Trophoblast cell (in vitro differentiated cells and primary cell): ENCODE measurements at regions not wholly inside any gene's neighbourhood (a gene's known extent, or its start where the extent isn't known, plus 50 kb on each side); places are given as distances from the start of the nearest gene placed in this dataset.
A peak's percentile ranks its signal among the peaks of the same experiment; 100 is the strongest.

Experiments
- DNase-seq, 2 donors: peaks; one replicate each; pipeline ENCODE4 v3.0.0-alpha.2; 2016
- H2AFZ ChIP-seq: 2 replicates; pipeline ENCODE4 v1.6.1; 2013; ENCODE audit warnings: low read length, moderate library complexity, mild to moderate bottlenecking; ENCODE audit not compliant: insufficient read depth, poor library complexity
- H2AK5ac ChIP-seq: 2 replicates; pipeline ENCODE4 v1.6.1; 2013; ENCODE audit warnings: mild to moderate bottlenecking, low read length
- H2BK120ac ChIP-seq: 2 replicates; pipeline ENCODE4 v1.6.1; 2013; ENCODE audit warnings: low read length, mild to moderate bottlenecking, moderate library complexity; ENCODE audit not compliant: insufficient read depth, poor library complexity
- H2BK12ac ChIP-seq: 2 replicates; pipeline ENCODE4 v1.6.1; 2013; ENCODE audit warnings: mild to moderate bottlenecking, low read length, moderate library complexity
- H2BK5ac ChIP-seq: 2 replicates; pipeline ENCODE4 v1.6.1; 2013; ENCODE audit warnings: low read length, low read depth, moderate library complexity, mild to moderate bottlenecking; ENCODE audit not compliant: poor library complexity
- H3K14ac ChIP-seq: 2 replicates; pipeline ENCODE4 v1.6.1; 2013; ENCODE audit warnings: mild to moderate bottlenecking, low read length
- H3K18ac ChIP-seq: 2 replicates; pipeline ENCODE4 v1.6.1; 2013; ENCODE audit warnings: mild to moderate bottlenecking, low read length
- H3K23ac ChIP-seq: 2 replicates; pipeline ENCODE4 v1.6.1; 2013; ENCODE audit warnings: low read length
- H3K27ac ChIP-seq: 2 replicates; pipeline ENCODE4 v1.5.1; 2013; ENCODE audit warnings: low read depth, mild to moderate bottlenecking, inconsistent platforms, low read length, moderate library complexity
- H3K27me3 ChIP-seq: 2 replicates; pipeline ENCODE4 v1.6.1; 2013; ENCODE audit warnings: inconsistent platforms, mild to moderate bottlenecking, low read length, moderate library complexity; ENCODE audit not compliant: insufficient read depth
- H3K36me3 ChIP-seq, 2 experiments: 1 replicate in 1 of 2; 2 replicates in 1 of 2; pipeline ENCODE4 v1.6.1; 2013; ENCODE audit warnings: low read length in 2 of 2, mild to moderate bottlenecking in 2 of 2, moderate library complexity in 1 of 2; ENCODE audit not compliant: insufficient read depth in 2 of 2, control insufficient read depth in 1 of 2
- H3K4ac ChIP-seq: 2 replicates; pipeline ENCODE4 v1.6.1; 2013; ENCODE audit warnings: low read depth, mild to moderate bottlenecking, low read length, moderate library complexity
- H3K4me1 ChIP-seq, 2 experiments: 1 replicate in 1 of 2; 2 replicates in 1 of 2; pipeline ENCODE4 v1.6.1; 2013; ENCODE audit warnings: low read length in 2 of 2, mild to moderate bottlenecking in 2 of 2, moderate library complexity in 1 of 2; ENCODE audit not compliant: insufficient read depth in 2 of 2, control insufficient read depth in 1 of 2
- H3K4me2 ChIP-seq: 2 replicates; pipeline ENCODE4 v1.6.1; 2013; ENCODE audit warnings: inconsistent platforms, mild to moderate bottlenecking, low read length, moderate library complexity
- H3K4me3 ChIP-seq: 2 replicates; pipeline ENCODE4 v1.5.1; 2013; ENCODE audit warnings: mild to moderate bottlenecking, low read depth, low read length, inconsistent platforms
- H3K79me1 ChIP-seq: one replicate; pipeline ENCODE4 v1.6.1; 2013; ENCODE audit warnings: low read length
- H3K79me2 ChIP-seq: 2 replicates; pipeline ENCODE4 v1.6.1; 2013; ENCODE audit warnings: low read length, mild to moderate bottlenecking; ENCODE audit not compliant: control insufficient read depth, insufficient read depth, poor library complexity
- H3K9ac ChIP-seq: 2 replicates; pipeline ENCODE4 v1.6.1; 2013; ENCODE audit warnings: mild to moderate bottlenecking, low read length
- H3K9me3 ChIP-seq: 2 replicates; pipeline ENCODE4 v1.6.1; 2013; ENCODE audit warnings: low read depth, mild to moderate bottlenecking, control low read depth, inconsistent platforms, low read length; ENCODE audit not compliant: insufficient read depth
- H4K12ac ChIP-seq: 2 replicates; pipeline ENCODE4 v1.6.1; 2013; ENCODE audit warnings: low read depth, mild to moderate bottlenecking, low read length, moderate library complexity
- H4K8ac ChIP-seq: 2 replicates; pipeline ENCODE4 v1.6.1; 2013; ENCODE audit warnings: low read depth, mild to moderate bottlenecking, low read length, moderate library complexity
- H4K91ac ChIP-seq: one replicate; pipeline ENCODE4 v1.6.1; 2013; ENCODE audit warnings: low read depth, mild to moderate bottlenecking, low read length, moderate library complexity
- WGBS: extraction: QIAGEN DNeasy Blood & Tissue Kit; methylation state at CpG from one replicate; pipeline ENCODE4 v1.1.7; 2013; ENCODE audit warnings: missing lambda C conversion rate; ENCODE audit not compliant: insufficient read length, insufficient coverage; ENCODE audit errors: extremely low coverage; 5-methylcytosine and 5-hydroxymethylcytosine counted together

GRCh38 chr17:79331492-79331891 is 256.9 kb downstream of the ENGASE start:
- Histone ChIP-seq H4K8ac (no peak overlapping the region), H3K14ac (no peak overlapping the region), H4K12ac (no peak overlapping the region), H3K79me1 (no peaks in the 10 kb centered on the region), H2BK5ac (no peak overlapping the region), H2BK12ac (no peak overlapping the region), H3K18ac (no peak overlapping the region), H3K4me1 (no peaks in the 10 kb centered on the region), H3K4me2 (no peak overlapping the region), H2BK120ac (no peak overlapping the region), H2AK5ac (no peak overlapping the region), H3K4me3 (no peak overlapping the region), H3K79me2 (no peaks in the 10 kb centered on the region), H3K27me3 (no peaks in the 10 kb centered on the region), H3K9me3 (peaks cover 2% of the 10 kb centered on the region), H2AFZ (no peak overlapping the region), H3K23ac (no peak overlapping the region), H3K9ac (no peak overlapping the region), H3K27ac (no peak overlapping the region), H3K36me3 (no peaks in the 10 kb centered on the region), H3K4ac (no peak overlapping the region), H4K91ac (no peak overlapping the region)
- no peak for DNase-seq
- no CpG with 5 or more reads among the region's 11 CpGs for WGBS

GRCh38 chr17:79330696-79331095 is 256.1 kb downstream of the ENGASE start:
- no peak overlapping the region for H3K4me2 ChIP-seq
- no peak overlapping the region for H3K18ac ChIP-seq
- WGBS: no CpG with 5 or more reads among the region's 11 CpGs
- no peak overlapping the region for H2BK5ac ChIP-seq
- no peak overlapping the region for H2AFZ ChIP-seq
- H3K79me1 ChIP-seq: no peaks in the 10 kb centered on the region
- no peak overlapping the region for H3K4me3 ChIP-seq
- no peak overlapping the region for H4K8ac ChIP-seq
- no peak overlapping the region for H3K23ac ChIP-seq
- no peak overlapping the region for H3K27ac ChIP-seq
- no peak for DNase-seq
- no peak overlapping the region for H3K4ac ChIP-seq
- no peaks in the 10 kb centered on the region for H3K4me1 ChIP-seq
- H3K36me3 ChIP-seq: no peaks in the 10 kb centered on the region
- H4K12ac ChIP-seq: no peak overlapping the region
- no peak overlapping the region for H2AK5ac ChIP-seq
- no peak overlapping the region for H3K9ac ChIP-seq
- H2BK12ac ChIP-seq: no peak overlapping the region
- H4K91ac ChIP-seq: no peak overlapping the region
- no peak overlapping the region for H2BK120ac ChIP-seq
- no peak overlapping the region for H3K14ac ChIP-seq
- H3K79me2 ChIP-seq: no peaks in the 10 kb centered on the region
- H3K27me3 ChIP-seq: no peaks in the 10 kb centered on the region
- peaks cover 2% of the 10 kb centered on the region for H3K9me3 ChIP-seq

- H3K9ac ChIP-seq: no peak overlapping the region
- H4K91ac ChIP-seq: no peak overlapping the region
- no peak overlapping the region for H2BK12ac ChIP-seq
- H3K4ac ChIP-seq: no peak overlapping the region
- H3K4me3 ChIP-seq: peak overlapping the region; percentile 23
- H2AK5ac ChIP-seq: no peak overlapping the region
- H2AFZ ChIP-seq: no peak overlapping the region
- H3K4me2 ChIP-seq: no peak overlapping the region
- no peaks in the 10 kb centered on the region for H3K79me2 ChIP-seq
- WGBS: no CpG with 5 or more reads among the region's 8 CpGs
- no peak for DNase-seq
- no peaks in the 10 kb centered on the region for H3K4me1 ChIP-seq
- no peaks in the 10 kb centered on the region for H3K79me1 ChIP-seq
- H4K12ac ChIP-seq: no peak overlapping the region
- peaks cover 2% of the 10 kb centered on the region for H3K9me3 ChIP-seq
- H4K8ac ChIP-seq: no peak overlapping the region
- H3K36me3 ChIP-seq: no peaks in the 10 kb centered on the region
- H3K27ac ChIP-seq: no peak overlapping the region
- no peak overlapping the region for H3K14ac ChIP-seq
- H3K18ac ChIP-seq: no peak overlapping the region
- no peaks in the 10 kb centered on the region for H3K27me3 ChIP-seq
- no peak overlapping the region for H2BK5ac ChIP-seq
- no peak overlapping the region for H3K23ac ChIP-seq
- no peak overlapping the region for H2BK120ac ChIP-seq
Observed at GRCh38 chr17:79330229-79330628, 255.6 kb downstream of the ENGASE start.

- H3K4me3 ChIP-seq: no peak overlapping the region
- no peak overlapping the region for H4K12ac ChIP-seq
- DNase-seq: no peak
- no peak overlapping the region for H2BK120ac ChIP-seq
- no peak overlapping the region for H2AFZ ChIP-seq
- H2AK5ac ChIP-seq: no peak overlapping the region
- H4K8ac ChIP-seq: no peak overlapping the region
- no peaks in the 10 kb centered on the region for H3K79me1 ChIP-seq
- no peak overlapping the region for H3K23ac ChIP-seq
- H3K79me2 ChIP-seq: no peaks in the 10 kb centered on the region
- no peak overlapping the region for H3K9ac ChIP-seq
- no peak overlapping the region for H3K14ac ChIP-seq
- no peak overlapping the region for H3K4ac ChIP-seq
- no peaks in the 10 kb centered on the region for H3K4me1 ChIP-seq
- no peak overlapping the region for H2BK5ac ChIP-seq
- WGBS: no CpG with 5 or more reads among the region's 2 CpGs
- H3K36me3 ChIP-seq: no peaks in the 10 kb centered on the region
- no peak overlapping the region for H2BK12ac ChIP-seq
- H3K4me2 ChIP-seq: no peak overlapping the region
- H3K27me3 ChIP-seq: no peaks in the 10 kb centered on the region
- no peak overlapping the region for H3K18ac ChIP-seq
- no peak overlapping the region for H4K91ac ChIP-seq
- H3K9me3 ChIP-seq: peaks cover 4% of the 10 kb centered on the region
- H3K27ac ChIP-seq: no peak overlapping the region
Observed at GRCh38 chr17:79326814-79327213, 252.2 kb downstream of the ENGASE start.
